DMS 273 (cell line): ENCODE measurements at regions not wholly inside any gene's neighbourhood (a gene's known extent, or its start where the extent isn't known, plus 50 kb on each side); places are given as distances from the start of the nearest gene placed in this dataset.

ENCODE experiments used
- DNase-seq: peaks from one replicate; lab custom pipeline; 2025; ENCODE audit not compliant: unreplicated experiment; lab: John Stamatoyannopoulos, UW

GRCh38 chr17:34712481-34713195, 133.3 kb downstream of the TMEM132E start:
- DNase-seq: no peak

- DNase-seq: peak; percentile 73
Measured at GRCh38 chr17:34711646-34712045, 132.3 kb downstream of the TMEM132E start.

DNA sequence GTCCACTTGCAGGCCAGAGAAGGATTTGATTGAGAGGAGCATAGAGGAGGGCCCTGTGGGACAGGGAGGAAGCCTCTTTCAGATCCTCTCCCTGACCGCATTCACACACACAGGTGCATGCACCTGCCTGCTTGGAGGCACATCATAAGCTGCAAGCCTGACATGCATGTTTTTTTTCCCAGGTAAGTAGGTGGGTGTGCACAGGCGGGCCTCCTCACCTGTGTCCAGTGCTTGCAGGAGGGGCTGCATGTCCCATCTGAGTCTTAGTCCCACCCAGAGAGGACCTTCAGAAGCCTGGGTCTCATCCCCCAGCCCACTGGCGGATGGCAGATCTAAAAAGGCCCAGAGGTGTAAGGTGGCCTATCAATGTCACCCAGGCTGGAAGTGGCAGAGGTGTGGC, 130.8 kb downstream of the TMEM132E start:
- no peak for DNase-seq

GRCh38 chr17:34709158-34709754, 129.9 kb downstream of the TMEM132E start:
- no peak for DNase-seq

DNA sequence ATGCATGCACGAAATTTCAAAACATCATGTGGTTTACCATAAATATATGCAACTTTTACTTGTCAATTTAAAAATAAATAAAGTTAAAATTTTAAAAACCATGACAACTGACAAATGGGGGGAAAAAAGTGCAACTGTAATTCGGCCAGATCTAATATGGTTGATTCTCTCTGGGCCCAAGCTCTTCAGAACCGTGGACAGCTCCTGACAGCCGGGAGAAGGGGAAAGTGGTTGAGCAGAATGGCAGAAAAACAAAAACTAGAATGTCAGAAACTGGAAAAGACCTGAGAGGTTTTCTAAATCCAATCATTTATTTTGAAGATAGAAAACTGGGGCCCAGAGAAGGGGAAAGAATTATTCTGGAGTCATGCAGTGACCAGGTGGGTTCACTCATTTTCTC, 126.6 kb downstream of the TMEM132E start:
- peak; percentile 43 for DNase-seq

GRCh38 chr17:34703533-34703932, 124.2 kb downstream of the TMEM132E start:
- peak; percentile 57 for DNase-seq

- no peak for DNase-seq
Measured at GRCh38 chr17:34699181-34699580, 119.8 kb downstream of the TMEM132E start.

- DNase-seq: peak; percentile 13
Measured at GRCh38 chr17:34692920-34693319, 113.5 kb downstream of the TMEM132E start.
